GM21723 (cell line): ENCODE measurements at regions not wholly inside any gene's neighbourhood (a gene's known extent, or its start where the extent isn't known, plus 50 kb on each side); places are given as distances from the start of the nearest gene placed in this dataset.

Experiments used
- ATAC-seq: cut with Tn5 transposase; IDR thresholded peaks from one replicate; pipeline ENCODE4 v1.9.1; 2021; ENCODE audit warnings: mild to moderate bottlenecking, moderate library complexity; ENCODE audit not compliant: unreplicated experiment

DNA sequence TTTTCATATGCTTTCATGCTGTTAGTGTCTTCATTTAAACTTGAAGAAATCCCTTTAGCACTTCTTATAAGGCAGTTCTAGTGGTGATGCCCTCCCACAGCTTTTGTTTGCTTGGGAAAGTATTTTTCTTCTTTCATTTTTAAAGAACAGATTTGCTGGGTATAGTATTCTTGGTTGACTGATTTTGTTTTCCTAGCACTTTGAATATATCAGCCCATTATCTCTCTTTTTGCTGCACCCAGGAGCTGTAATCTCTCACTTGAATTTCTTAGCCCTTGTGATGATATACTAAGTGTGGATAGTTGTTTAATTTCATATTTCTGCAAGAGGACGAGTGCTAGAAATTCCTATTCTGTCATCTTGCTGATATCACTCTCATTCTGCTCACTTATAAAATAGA, 283.7 kb downstream of the GPAT3 start:
- no peak for ATAC-seq

DNA sequence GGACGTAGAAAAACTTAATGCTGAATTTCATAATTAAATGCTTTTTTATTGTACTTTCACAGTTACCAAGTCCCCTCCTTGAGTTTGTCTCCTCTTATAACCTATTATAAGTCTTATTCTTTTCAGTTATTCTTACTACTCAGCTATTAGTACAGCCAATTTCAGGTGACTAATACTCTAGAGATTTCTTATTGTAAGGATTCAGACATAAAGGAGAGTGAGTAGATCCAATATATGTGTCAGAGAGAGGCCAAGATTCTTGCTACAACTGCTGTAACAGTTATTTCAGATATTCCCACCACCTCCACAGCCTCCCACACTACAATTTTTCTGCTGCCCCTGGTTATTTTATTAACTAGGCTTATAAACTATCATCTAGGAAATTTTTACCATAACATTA, 274.5 kb downstream of the GPAT3 start:
- ATAC-seq = no peak

DNA sequence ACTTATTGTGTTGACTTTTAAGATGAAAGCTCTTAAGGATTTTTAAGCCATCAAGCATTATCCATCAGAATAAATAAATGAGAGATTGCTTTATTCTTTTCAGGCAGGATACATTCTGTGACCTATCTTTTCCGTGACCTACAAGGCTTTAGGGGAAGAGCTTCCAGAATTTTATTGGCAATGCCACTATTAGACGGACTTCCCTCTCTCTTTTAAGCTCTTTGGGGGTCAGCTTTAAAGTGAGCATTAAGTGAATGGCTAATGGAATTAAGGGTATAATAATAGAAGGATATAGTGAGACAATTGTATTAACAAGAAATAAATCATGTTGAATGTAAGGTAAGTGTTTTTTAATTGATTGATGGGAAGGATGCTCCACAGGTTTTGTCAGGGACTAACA, 273.7 kb downstream of the GPAT3 start:
- ATAC-seq = no peak

DNA sequence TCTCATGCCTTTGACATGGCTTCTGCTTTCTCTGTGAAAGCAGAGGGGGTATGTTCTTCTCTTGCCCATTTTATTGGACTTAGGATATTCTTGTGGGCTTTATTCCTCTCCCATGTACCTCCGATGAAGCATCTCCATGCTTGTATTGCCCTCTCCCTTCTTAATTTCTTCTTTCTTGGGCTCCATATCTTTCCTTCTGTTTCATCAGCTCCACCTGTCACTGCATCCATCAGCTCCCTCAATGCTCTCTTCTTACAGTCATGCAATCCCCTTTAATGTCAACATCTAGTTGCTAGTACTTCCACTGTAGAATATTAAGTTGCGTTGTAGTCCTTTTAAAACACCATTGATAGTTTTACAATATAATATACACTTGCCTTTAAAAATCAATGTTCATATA, 257.6 kb downstream of the GPAT3 start:
- ATAC-seq = no peak

DNA sequence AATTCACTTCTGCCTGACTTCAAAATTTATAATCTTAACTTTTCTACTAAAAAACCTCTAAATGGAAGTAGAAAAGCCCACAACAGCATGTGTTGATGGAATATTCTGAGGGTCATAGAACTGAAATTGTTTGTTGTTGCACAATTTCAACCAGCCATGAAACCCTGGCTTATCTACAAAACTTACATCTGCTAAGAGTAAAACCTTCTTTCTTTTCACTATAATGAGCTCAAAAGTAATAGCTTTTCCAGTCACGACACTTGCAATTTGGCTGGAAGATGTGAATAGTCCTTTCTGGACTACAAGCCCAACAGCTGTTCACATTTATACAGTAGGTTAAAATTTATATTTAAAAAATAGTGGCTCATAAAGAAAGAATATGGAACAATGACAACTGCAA, 250.0 kb downstream of the GPAT3 start:
- no peak for ATAC-seq

DNA sequence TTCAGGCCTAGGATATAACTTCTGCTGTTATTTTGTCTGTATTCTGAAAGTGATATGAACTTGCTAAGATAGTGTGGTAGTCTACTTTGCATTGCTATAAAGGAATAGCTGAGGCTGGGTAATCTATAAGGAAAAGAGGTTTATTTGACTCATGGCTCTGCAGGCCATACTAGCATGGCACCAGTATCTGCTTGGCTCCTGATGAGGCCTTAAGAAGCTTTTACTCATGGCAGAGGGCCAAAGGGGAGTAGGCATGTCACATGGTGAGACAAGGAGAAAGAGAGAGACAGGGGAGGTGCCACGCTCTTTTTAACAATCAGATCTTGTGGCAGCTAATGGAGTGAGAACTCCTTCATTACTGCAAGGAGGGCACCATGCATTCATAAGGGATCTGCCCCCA, 247.3 kb downstream of the GPAT3 start:
- no peak for ATAC-seq

DNA sequence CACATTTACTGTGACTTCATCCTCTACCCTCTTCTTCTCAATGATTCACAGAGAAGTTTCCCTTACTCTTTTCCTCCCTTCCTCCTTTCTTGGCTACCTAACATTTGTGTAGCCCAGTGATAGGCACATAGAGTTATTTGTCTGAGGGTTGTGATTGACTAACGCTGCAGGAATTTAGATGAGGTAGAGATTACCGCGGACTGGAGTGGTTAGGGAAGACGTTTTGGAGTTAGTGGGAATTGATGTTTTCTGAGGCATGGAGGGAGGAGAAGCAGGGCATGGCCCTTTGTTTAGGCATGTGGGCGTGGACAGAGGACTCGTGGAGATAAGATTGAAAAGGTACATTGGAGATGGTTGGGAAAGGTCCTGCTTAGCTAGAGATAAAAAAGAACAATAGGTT, 246.7 kb downstream of the GPAT3 start:
- ATAC-seq = no peak

DNA sequence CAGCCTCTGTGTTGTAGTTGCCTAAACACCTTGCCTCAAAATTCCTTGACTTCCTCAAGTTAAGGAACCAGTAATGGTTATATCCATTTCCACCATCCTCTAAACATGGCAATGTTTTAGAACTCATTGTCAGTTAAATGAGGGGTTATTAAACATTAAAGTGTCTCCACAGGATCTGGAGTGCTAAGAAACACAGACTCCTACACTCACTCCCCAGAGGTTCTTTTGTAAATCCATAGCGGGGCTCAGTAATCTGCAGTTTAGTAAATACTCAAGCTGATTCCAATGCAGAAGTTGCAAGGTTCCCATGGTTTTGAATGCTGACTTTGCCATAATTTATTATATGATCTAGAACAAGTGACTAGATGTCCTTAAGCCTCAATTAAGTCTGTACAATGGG, 245.5 kb downstream of the GPAT3 start:
- ATAC-seq = no peak

DNA sequence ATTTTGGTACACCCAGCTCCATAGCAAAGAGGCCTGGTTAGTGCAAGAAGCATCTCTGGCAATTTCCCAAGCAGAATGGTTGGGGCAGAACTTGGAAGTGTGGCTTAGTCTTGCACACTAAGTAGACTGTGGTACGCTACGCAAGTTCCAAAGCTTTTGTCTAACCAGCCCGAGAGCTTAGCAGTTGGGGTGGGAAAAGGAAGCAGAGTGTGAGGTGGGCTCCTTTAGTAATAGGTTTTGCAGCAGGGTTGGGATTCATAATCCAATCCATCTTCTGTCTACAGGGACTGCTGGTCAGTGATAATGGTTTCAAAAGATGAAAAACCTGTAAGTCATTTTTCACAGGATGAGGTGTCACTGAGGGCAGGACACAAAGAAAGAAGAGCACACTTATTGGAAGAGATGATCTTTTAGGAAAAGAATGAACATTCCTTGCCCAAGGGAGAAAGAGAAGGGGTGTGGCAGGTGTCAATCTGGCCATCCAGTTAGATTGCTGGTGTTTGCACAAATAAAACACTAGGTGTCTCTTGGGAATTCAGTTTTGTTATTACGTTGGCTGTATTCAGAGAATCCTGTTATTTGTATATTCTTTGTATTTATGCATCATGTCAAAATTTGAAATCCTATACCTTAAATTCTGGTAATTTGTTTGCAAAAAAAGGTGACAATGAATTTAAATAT, 244.3 kb downstream of the GPAT3 start:
- ATAC-seq = no peak

DNA sequence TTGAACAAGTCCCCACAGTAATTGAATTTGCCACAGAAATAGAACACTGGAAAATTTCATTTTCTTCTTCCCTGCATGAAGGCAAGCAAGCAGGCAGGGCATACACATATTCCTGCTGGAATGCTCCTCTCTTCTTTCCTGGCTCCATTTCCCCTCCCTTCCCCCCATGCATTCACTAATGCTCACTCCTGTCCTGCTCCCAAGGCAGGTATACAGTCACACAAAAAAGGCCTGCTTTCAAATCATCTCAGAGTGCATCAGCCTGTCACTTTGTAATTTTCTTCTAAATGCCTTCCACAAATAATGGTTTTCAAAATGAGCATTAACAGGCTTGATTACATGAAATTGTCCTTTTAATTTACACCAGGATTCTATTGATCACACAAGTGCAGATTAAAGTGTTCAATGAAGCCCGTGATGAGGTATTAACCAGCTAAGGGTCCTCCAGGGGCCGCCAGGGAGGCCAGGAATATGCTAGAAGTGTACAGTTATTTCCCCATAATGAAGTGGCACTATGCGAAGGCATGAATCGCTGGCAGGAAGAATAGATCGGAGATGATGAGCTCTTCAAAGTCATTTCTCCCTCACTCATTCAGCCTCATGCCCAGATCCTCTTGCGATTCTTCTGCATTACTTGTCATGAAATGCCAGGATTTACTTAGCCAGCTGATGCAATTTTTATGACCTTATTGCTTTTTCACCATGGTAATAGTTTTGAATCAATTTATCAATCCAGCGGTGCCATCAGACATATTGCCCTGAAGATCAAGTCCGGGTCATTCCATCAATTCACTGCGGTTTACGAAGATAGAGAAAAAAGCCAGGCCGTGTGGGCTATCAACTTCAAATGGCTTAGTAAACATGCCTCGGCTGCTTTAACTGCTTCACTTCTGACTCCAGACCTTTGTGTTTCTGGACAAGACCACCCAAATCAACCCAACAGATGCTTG, 243.5 kb downstream of the GPAT3 start:
- no peak for ATAC-seq

DNA sequence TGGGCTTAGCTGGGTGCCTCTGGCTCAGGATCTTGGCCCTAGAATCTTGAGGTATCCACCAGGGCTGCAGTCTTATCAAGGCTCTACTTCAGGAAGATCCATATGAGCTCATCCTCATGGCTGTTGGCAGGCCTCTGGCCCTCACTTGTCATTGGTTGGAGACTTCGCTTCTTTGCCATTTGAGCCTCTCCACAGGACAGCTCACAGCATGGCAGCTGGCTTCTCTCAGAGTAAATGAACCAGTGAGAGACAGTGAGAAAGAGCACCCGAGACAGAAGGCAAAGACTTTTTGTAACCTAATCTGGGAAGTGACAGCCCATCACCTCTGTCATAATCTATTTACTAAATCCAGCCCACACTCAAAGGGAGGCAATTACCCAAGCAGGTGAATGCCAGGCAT, 236.8 kb downstream of the GPAT3 start:
- no peak for ATAC-seq

DNA sequence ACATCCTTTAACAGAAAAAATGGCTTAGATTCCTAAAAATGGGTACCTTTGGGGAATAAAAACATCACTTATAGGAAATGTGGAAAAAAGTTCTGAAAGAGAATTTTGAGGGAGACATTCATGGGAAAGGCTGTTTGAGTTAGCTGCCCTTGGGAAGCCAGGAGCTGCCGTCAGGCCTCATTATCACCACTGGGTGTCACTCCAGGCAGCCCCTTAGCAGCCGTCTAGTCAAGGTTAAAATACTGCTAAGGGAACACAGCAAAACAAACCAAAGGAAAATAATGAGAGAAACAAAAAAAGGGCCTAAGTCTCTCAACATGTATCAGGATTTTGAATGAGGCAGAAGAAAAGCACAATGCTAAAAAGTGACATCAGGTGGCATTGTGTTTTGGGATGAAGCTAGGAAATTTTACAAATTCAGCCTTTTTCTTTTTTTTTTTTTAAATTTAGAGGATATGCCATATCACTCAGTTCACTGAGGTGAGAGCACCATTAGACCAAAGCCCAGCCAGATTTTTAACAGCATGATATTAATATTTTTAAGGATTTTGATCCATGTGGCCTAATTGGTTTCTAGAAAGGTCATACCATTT, 235.3 kb downstream of the GPAT3 start:
- no peak for ATAC-seq

DNA sequence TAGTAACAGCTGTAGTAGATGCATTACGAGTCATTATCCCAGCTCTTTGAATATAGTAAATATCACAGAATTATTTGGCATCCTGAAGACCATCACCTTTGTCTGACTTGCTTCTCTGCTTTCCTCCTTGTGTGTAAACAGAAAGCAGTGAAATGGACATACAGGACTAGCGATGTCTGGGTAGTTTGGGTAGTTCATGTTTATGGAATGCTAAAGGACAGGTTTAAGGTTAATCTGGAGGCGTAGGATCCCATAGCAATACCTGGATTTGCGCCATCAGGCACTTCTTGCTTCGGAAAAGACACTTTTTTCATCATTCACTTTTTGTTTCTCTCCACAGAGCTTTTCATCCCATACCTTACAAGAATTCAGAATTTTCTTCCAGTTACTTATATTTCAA, 232.2 kb downstream of the GPAT3 start:
- ATAC-seq = no peak

DNA sequence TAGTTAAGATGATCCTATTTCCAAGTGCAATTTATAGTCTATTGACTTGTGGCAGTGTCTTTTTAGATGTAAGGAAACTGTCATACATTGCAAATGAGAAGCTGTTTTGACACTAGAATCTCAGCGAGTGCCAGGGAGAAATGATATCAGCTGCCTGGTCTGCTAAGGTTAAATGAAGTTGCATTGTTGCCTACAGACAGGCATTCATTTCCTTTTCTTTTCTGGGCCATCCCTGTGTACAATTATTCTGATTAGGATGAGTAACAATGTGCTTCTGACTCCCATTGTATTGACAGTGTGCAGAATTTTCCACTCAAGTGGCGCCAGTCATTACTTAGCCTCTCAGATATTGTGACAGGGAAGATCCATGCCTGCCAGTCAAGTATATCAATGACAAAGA, 231.2 kb downstream of the GPAT3 start:
- no peak for ATAC-seq

DNA sequence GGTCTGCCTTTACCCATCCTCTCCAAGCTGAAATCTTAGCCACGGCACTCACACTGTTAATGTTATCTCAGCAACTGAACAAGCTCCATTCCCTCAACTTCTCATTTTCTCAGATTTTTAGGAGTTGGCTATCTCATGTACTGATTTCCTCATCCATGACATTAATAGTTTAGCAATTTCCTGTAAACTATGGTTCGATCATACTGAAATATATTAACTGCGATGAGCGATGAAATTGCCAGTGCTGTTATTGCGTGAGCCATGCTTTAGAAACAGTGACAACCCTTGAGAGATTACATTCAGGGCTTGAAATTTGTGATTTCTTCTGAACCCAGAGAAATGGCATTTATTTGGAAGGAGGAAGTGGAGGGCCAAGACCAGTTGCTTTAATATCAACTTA, 223.7 kb downstream of the GPAT3 start:
- ATAC-seq = no peak

DNA sequence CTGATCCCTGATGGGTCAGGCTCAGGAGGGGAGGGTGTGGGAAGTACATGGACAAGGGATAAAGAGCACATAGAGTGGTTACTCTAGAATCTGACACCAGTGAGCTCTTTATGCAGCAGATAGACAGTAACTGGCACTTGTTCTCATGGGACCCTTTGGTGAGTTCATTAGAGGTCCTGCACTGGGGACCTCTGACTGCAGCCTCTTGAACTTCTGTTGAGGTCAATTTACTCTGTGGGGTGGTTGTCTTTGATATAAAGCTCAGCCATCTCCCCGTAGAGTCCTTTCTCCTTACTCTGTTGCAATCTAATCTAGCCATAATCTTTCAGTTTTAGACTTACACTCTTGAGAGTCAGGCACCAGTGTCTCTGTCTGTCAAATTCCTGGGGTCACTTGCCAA, 222.4 kb downstream of the GPAT3 start:
- no peak for ATAC-seq

DNA sequence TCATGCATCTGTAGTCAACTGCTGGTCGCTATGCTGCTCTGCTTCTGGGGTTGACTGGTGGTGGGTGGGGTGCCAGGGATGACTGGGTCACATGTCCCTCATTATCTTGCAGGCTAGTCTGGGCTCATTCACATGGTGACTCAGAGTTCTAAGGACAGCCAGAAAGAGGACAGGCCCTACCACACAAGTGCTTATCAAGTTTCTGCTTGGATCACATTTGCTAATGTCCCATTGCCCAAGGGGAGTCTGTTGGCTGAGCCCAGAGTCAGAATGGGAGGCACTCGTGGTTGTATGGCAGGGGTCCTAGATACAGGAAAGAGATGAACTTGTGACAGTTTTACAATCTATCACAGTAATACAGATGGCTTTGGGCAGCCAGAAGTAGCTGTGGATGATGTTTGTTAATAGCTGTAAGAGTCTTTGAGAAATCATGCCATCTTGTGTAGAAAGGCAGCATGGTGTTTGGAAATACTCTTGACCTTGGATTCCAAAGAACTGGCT, 221.3 kb downstream of the GPAT3 start:
- no peak for ATAC-seq

DNA sequence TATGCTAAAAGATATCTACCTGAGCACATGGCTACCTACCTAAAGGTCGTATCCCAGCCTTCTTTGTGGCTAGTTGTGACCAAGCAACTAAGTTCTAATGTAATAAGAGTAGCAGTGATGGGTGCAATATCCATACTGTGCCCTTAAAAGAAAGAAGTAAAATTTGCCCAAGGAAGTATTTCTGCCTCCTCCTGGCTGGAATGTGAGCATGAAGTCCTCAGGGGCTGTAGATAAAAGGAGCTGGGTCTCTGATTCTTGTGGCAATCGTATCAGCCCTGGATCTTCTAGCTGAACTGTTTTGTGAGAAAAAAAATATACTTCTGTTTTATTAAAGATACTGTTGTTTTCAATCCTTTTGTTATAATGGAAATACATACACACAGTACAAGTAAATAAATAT, 217.4 kb downstream of the GPAT3 start:
- no peak for ATAC-seq

DNA sequence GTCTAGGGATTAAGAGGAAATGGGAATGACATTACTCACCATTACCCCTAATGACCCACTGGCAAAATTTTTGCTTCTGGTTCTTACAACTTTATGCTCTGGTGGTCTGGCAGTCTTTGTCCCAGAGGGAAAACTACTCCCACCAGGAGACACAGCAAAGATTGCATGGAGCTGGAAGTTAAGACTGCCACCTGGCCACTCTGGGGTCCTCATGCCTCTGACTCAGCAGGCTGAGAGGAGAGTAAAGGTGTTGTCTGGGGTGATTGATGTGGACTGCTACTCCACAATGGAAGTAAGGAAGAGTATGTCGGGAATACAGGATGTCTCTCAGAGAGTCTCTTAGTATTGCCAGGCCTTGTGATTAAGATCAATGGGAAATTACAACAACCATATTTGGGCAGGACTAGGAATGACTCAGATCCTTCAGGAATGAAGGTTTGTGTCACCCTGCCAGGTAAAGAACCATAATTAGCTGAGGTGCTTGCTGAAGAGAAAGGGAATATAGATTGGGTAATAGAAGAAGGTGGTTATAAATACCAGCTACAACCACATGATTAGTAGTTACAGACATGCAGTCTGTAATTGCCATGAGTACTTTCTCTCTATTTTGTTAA, 215.5 kb downstream of the GPAT3 start:
- no peak for ATAC-seq

DNA sequence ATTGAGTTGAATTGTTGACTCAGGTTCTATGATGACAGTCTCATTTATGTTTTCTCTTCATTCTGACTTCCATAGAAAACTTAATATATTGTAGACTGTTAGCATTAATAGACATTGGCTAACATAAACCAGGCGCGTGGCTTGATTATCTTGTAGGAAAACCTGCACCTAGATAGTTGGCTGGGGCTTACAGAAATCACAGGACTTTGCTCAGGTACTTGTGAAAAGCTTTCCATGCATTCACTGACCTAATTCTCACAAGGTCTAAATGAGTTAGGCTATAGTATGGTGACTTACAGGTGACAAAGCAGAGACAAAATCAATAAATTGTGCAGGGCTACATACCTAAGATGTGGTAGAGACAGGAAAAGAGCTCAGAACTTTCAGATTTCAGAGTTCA, 212.8 kb downstream of the GPAT3 start:
- ATAC-seq = no peak

DNA sequence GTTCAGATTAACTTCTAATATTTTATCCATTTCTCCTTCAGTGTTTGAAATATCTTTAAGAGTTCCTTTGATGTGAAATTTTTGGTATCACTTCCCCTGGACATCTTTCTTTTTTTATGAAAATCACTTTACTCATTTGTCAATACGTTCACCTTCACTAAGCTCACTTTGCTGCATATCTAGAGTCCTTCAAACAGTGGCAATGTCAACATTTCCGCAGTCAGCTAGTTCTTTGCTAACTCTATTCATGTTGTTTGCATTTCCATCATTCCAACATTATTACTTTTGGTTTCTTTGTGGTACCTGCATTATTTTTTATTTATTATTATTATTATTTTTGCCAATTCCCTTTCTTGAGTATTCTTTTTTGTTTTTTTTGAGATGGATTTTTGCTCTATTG, 203.0 kb downstream of the GPAT3 start:
- no peak for ATAC-seq
